ENCODE measurements at regions not wholly inside any gene's neighbourhood (a gene's known extent, or its start where the extent isn't known, plus 50 kb on each side); places are given as distances from the start of the nearest gene placed in this dataset.

DNA sequence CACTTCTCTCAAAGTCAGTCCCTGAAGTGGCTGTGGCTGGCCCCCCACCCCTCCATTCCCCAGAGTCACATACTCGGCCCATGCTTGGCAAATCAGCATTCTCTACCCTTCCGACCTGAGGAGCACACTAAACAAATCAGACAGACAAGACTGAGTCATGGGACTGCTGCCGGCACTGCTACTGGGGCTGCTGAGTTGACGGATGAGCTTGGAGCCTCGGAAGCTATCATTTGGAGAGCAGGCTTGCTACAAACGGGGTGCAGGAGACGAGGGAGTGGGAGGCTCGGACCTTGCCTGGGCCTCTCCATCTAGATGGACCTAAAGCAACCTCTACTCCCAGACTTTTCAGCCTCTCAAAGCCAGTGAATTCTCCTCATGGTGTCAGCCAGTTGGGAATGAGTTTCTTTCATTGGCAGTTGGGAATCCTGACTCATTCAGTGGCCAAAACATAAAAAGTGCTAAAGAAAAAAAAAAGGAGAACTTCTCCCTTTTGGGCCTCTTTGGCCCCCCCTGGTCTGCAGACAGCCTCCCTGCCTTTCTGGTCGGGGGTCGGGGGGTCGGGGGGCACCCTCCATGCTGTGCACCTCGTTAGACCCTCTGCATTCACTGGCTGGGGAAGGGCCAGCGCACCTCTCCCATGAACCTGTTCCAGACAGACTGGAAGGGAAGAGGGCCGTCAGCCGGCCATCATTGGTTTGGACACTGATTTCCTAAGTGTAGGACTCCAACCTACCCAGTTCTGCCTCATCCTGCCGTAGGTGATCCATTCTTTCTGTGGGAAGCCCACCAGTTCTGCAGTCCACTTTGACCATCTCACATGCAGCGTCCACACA lies 52.3 kb upstream of the COL13A1 start:
- no peaks in the 10 kb centered on the region for H3K27me3 ChIP-seq
- no peaks in the 10 kb centered on the region for H3K4me1 ChIP-seq
- TF ChIP-seq, protein P1, sequence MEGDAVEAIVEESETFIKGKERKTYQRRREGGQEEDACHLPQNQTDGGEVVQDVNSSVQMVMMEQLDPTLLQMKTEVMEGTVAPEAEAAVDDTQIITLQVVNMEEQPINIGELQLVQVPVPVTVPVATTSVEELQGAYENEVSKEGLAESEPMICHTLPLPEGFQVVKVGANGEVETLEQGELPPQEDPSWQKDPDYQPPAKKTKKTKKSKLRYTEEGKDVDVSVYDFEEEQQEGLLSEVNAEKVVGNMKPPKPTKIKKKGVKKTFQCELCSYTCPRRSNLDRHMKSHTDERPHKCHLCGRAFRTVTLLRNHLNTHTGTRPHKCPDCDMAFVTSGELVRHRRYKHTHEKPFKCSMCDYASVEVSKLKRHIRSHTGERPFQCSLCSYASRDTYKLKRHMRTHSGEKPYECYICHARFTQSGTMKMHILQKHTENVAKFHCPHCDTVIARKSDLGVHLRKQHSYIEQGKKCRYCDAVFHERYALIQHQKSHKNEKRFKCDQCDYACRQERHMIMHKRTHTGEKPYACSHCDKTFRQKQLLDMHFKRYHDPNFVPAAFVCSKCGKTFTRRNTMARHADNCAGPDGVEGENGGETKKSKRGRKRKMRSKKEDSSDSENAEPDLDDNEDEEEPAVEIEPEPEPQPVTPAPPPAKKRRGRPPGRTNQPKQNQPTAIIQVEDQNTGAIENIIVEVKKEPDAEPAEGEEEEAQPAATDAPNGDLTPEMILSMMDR (IDR thresholded peaks at IDR 0.05) = no peak
- intact Hi-C loops (cut with DNase I) = no loop called here
- H3K27ac ChIP-seq = no peak overlapping the region
- H3K4me3 ChIP-seq = no peak overlapping the region
- no peaks in the 10 kb centered on the region for H3K36me3 ChIP-seq
- DNase-seq = no peak
- ATAC-seq = no peak
- H3K9me3 ChIP-seq = no peaks in the 10 kb centered on the region

DNA sequence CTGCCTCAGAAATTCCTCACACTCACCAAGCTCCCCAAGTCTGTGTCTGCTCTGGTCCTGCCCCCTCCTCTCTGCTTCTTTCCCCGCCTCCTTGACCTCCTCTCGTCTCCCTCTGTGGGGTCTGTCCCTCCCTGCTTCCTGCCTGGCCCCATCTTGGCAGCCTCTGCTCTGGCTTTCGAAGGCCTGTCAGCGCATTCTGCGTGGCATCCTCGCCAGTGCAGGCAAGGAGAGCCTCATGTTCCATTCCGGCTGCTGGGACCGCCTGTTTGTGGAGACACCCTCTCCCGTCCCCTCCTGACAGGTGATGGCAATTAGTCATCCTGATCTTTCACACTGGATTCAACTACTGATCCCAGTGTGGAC lies 51.7 kb upstream of the COL13A1 start:
- Histone ChIP-seq H3K27me3 (no peaks in the 10 kb centered on the region), H3K4me3 (no peak overlapping the region), H3K4me1 (no peaks in the 10 kb centered on the region), H3K27ac (no peak overlapping the region), H3K36me3 (no peaks in the 10 kb centered on the region), H3K9me3 (no peaks in the 10 kb centered on the region)
- intact Hi-C loops (cut with DNase I) = no loop called here
- DNase-seq (no peak), ATAC-seq (no peak)
- TF ChIP-seq, protein P1 (IDR thresholded peaks at IDR 0.05) = no peak

DNA sequence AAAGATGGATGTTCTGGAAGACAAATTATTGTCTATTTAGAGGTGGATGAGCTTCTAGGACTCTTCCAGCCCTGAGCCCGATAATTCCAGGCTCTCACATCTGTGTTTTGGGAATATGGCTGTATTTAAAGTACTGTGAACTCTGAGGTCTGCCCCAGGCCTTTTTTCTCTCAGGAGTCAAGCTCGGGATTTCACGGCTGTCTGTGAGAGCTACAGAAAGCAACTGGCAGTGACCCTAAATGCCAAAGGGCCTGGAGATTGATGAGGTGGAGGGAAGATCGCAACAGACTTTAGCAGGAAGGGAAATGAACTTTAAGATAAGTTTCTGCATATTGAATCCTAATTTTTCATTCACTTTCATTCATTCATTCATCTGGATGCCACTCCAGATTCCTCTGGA lies 51.0 kb upstream of the COL13A1 start:
- TF ChIP-seq, protein P1 (IDR thresholded peaks at IDR 0.05) = no peak
- ATAC-seq (no peak), DNase-seq (no peak)
- H3K9me3 ChIP-seq = no peaks in the 10 kb centered on the region
- H3K36me3 ChIP-seq = no peaks in the 10 kb centered on the region
- H3K4me1 ChIP-seq = no peaks in the 10 kb centered on the region
- no peak overlapping the region for H3K4me3 ChIP-seq
- H3K27ac ChIP-seq = no peak overlapping the region
- no peaks in the 10 kb centered on the region for H3K27me3 ChIP-seq
- intact Hi-C loops (cut with DNase I) = no loop called here

DNA sequence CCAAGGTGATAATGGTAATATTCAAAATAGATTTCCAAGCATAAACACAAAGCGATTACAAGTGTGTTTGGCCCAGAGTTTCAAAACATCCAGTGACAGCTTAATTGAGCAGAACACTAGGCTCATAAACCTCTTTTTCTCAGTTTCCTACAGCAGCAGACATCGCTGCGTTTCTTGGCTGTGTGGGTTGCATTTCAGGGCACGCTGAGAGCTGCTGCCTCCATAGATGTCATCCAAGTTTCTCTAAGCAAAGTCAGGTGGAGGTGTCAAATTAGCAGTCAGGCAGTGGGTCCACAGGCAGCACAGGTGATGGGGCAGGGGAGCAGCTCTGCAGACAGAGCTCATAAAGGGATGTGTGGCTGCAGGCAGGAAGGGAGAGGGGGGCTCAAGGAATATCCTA lies 50.5 kb upstream of the COL13A1 start:
- Histone ChIP-seq H3K9me3 (no peaks in the 10 kb centered on the region), H3K27me3 (no peaks in the 10 kb centered on the region), H3K27ac (no peak overlapping the region), H3K36me3 (no peaks in the 10 kb centered on the region), H3K4me3 (no peak overlapping the region), H3K4me1 (no peaks in the 10 kb centered on the region)
- intact Hi-C loops (cut with DNase I) = no loop called here
- TF ChIP-seq, protein P1 (IDR thresholded peaks at IDR 0.05) = no peak
- no peak for DNase-seq
- ATAC-seq = no peak
